ENCODE measurements at regions not wholly inside any gene's neighbourhood (a gene's known extent, or its start where the extent isn't known, plus 50 kb on each side); places are given as distances from the start of the nearest gene placed in this dataset.
"Not testable (repeated sequence)": the region's sequence is repeated elsewhere in the genome, so short reads cannot be mapped to it uniquely, and the experiment has no call there.

- H3K27me3 Mint-ChIP-seq (ENCODE audit: unreplicated experiment): no peaks in the 10 kb centered on the region
- H3K4me1 Mint-ChIP-seq (ENCODE audit: low read depth, unreplicated experiment): no peaks in the 10 kb centered on the region
- no TSS peak for BruUV-seq (replicated peaks)
- no peak overlapping the region for H3K27ac Mint-ChIP-seq (ENCODE audit: unreplicated experiment)
- CTCF ChIA-PET: no interaction called here
- intact Hi-C loops (cut with micrococcal nuclease; ENCODE audit: unreplicated experiment): no loop called here
- DNase-seq: no peak
- TF ChIP-seq, protein P1, sequence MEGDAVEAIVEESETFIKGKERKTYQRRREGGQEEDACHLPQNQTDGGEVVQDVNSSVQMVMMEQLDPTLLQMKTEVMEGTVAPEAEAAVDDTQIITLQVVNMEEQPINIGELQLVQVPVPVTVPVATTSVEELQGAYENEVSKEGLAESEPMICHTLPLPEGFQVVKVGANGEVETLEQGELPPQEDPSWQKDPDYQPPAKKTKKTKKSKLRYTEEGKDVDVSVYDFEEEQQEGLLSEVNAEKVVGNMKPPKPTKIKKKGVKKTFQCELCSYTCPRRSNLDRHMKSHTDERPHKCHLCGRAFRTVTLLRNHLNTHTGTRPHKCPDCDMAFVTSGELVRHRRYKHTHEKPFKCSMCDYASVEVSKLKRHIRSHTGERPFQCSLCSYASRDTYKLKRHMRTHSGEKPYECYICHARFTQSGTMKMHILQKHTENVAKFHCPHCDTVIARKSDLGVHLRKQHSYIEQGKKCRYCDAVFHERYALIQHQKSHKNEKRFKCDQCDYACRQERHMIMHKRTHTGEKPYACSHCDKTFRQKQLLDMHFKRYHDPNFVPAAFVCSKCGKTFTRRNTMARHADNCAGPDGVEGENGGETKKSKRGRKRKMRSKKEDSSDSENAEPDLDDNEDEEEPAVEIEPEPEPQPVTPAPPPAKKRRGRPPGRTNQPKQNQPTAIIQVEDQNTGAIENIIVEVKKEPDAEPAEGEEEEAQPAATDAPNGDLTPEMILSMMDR (IDR thresholded peaks at IDR 0.05; ENCODE audit: unreplicated experiment): no peak
- H3K36me3 Mint-ChIP-seq (ENCODE audit: insufficient read depth, unreplicated experiment): no peaks in the 10 kb centered on the region
- H3K9me3 Mint-ChIP-seq (ENCODE audit: low read depth, unreplicated experiment): peaks cover 2% of the 10 kb centered on the region
- no peak overlapping the region for H3K4me3 Mint-ChIP-seq (ENCODE audit: low read depth, unreplicated experiment)
Observed at GRCh38 chr2:204395539-204395938, 149.7 kb upstream of the PARD3B start.

DNA sequence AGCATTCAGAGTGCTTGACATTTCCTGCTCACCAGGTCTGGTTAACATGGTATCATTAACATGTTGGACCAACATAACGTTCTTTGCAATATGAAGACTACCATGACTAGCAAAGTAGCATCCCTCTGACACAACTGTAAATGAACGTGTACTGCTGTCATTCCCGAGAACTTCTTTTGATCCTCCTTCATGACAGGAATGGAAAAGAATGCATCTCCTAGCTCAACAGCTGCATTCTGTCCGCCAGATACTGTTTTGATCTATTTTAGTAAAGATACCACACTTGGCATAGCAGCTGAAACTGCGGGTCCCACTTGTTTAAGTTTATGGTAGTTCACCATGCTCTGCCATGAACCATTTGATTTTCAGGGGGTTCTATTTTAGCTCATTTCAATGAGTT lies 144.2 kb upstream of the PARD3B start:
- Mint-ChIP-seq H3K4me1 (ENCODE audit: low read depth, unreplicated experiment) (no peaks in the 10 kb centered on the region), H3K36me3 (ENCODE audit: insufficient read depth, unreplicated experiment) (no peaks in the 10 kb centered on the region), H3K27ac (ENCODE audit: unreplicated experiment) (no peak overlapping the region), H3K9me3 (ENCODE audit: low read depth, unreplicated experiment) (no peaks in the 10 kb centered on the region), H3K4me3 (ENCODE audit: low read depth, unreplicated experiment) (no peak overlapping the region), H3K27me3 (ENCODE audit: unreplicated experiment) (no peaks in the 10 kb centered on the region)
- TF ChIP-seq, protein P1 (IDR thresholded peaks at IDR 0.05; ENCODE audit: unreplicated experiment): no peak
- BruUV-seq (replicated peaks): no TSS peak
- CTCF ChIA-PET: no interaction called here
- intact Hi-C loops (cut with micrococcal nuclease; ENCODE audit: unreplicated experiment): no loop called here
- no peak for DNase-seq

DNA sequence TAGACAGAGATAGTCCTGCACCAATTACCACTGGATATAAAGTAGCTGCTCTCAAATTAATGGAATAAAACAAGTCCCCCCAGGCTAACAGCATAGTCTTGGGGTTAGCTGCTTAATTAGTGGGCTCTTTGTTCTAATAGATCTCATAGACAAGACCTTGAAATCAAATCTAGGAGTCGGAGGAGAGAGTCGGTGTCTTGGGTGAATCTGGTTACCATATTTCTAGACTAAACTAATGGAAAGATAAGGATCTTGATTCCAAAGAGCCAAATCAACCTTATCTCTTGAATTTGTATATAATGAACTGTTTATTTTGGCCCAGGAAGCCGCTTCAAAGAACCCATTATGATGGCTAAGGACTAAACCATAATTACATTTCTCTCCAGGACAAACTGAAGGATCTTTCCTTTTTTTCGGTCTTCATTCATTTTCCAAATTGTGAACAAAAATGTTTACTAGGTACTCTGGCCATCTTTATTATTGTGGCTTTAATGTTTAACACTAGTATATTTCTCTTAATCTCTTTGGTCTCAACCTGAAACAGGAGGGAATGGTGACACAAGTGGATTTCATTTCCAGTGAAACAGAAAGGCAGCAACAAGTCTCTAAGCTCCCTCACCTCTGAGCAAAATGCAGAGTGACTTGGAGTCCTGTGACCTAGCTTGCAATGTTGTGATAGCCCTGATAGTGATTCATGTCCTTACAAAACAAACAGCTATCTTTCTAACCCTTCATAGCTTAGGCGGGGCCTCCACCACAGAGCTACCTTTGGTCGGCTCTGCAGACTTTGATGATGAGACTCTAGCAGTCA lies 137.9 kb upstream of the PARD3B start:
- CTCF ChIA-PET: no interaction called here
- Mint-ChIP-seq H3K27ac (ENCODE audit: unreplicated experiment) (no peak overlapping the region), H3K36me3 (ENCODE audit: insufficient read depth, unreplicated experiment) (no peaks in the 10 kb centered on the region), H3K4me1 (ENCODE audit: low read depth, unreplicated experiment) (no peaks in the 10 kb centered on the region), H3K27me3 (ENCODE audit: unreplicated experiment) (peaks cover 9% of the 10 kb centered on the region), H3K4me3 (ENCODE audit: low read depth, unreplicated experiment) (no peak overlapping the region), H3K9me3 (ENCODE audit: low read depth, unreplicated experiment) (peaks cover 5% of the 10 kb centered on the region)
- intact Hi-C loops (cut with micrococcal nuclease; ENCODE audit: unreplicated experiment): no loop called here
- no TSS peak for BruUV-seq (replicated peaks)
- TF ChIP-seq, protein P1 (IDR thresholded peaks at IDR 0.05; ENCODE audit: unreplicated experiment): no peak
- no peak for DNase-seq

- DNase-seq; H3K4me1 Mint-ChIP-seq (ENCODE audit: low read depth, unreplicated experiment); BruUV-seq (replicated peaks); H3K27ac Mint-ChIP-seq (ENCODE audit: unreplicated experiment); H3K9me3 Mint-ChIP-seq (ENCODE audit: low read depth, unreplicated experiment); intact Hi-C loops (cut with micrococcal nuclease; ENCODE audit: unreplicated experiment); H3K4me3 Mint-ChIP-seq (ENCODE audit: low read depth, unreplicated experiment); CTCF ChIA-PET; H3K36me3 Mint-ChIP-seq (ENCODE audit: insufficient read depth, unreplicated experiment): not testable (repeated sequence)
- H3K27me3 Mint-ChIP-seq (ENCODE audit: unreplicated experiment): peaks cover 19% of the 10 kb centered on the region
Observed at GRCh38 chr2:204412782-204413181, 132.5 kb upstream of the PARD3B start.

- Mint-ChIP-seq H3K4me3 (ENCODE audit: low read depth, unreplicated experiment) (no peak overlapping the region), H3K27me3 (ENCODE audit: unreplicated experiment) (peaks cover 19% of the 10 kb centered on the region), H3K36me3 (ENCODE audit: insufficient read depth, unreplicated experiment) (no peaks in the 10 kb centered on the region), H3K27ac (ENCODE audit: unreplicated experiment) (no peak overlapping the region), H3K9me3 (ENCODE audit: low read depth, unreplicated experiment) (peaks cover 9% of the 10 kb centered on the region), H3K4me1 (ENCODE audit: low read depth, unreplicated experiment) (no peaks in the 10 kb centered on the region)
- no TSS peak for BruUV-seq (replicated peaks)
- CTCF ChIA-PET: no interaction called here
- intact Hi-C loops (cut with micrococcal nuclease; ENCODE audit: unreplicated experiment): no loop called here
- TF ChIP-seq, protein P1 (IDR thresholded peaks at IDR 0.05; ENCODE audit: unreplicated experiment): no peak
- no peak for DNase-seq
Observed at GRCh38 chr2:204415406-204416181, 129.7 kb upstream of the PARD3B start.
